GM21360 (cell line): ENCODE measurements at regions not wholly inside any gene's neighbourhood (a gene's known extent, or its start where the extent isn't known, plus 50 kb on each side); places are given as distances from the start of the nearest gene placed in this dataset.
"Not testable (repeated sequence)": the region's sequence is repeated elsewhere in the genome, so short reads cannot be mapped to it uniquely, and the experiment has no call there.

Experiments used
- ATAC-seq: cut with Tn5 transposase; IDR thresholded peaks from one replicate; pipeline ENCODE4 v1.9.1; 2021; ENCODE audit warnings: mild to moderate bottlenecking, moderate library complexity; ENCODE audit not compliant: unreplicated experiment

GRCh38 chrX:1103360-1103759, 109.1 kb downstream of the CRLF2 start:
- no peak for ATAC-seq

DNA sequence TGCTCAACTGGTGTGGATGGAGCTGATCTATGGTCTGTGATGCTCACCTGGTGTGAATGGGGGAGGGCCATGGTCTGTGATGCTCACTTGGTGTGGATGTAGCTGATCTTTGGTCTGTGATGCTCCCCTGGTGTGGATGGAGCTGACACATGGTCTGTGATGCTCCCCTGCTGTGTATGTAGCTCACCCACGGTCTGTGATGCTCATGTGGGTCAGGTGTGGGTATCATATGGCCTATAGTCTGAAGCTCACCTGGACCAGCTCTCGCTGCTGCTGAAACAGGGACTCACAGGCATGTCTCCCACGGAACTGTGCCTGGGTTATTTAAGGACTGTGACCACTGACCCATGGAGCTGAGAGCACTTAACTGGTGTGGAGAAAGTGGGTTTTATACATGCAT, 109.7 kb downstream of the CRLF2 start:
- no peak for ATAC-seq

DNA sequence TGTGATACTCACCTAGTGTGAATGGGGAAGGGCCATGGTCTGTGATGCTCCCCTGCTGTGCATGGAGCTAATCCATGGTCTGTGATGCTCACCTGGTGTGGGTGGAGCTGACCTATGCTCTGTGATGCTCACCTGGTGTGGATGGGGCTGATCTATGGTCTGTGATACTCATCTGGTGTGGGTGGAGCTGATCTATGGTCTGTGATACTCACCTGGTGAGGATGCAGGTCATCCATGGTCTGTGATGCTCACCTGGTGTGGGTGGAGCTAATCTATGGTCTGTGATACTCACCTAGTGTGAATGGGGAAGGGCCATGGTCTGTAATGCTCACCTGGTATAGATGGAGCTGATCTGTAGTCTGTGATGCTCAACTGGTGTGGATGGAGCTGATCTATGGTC, 110.2 kb downstream of the CRLF2 start:
- not testable (repeated sequence) for ATAC-seq

DNA sequence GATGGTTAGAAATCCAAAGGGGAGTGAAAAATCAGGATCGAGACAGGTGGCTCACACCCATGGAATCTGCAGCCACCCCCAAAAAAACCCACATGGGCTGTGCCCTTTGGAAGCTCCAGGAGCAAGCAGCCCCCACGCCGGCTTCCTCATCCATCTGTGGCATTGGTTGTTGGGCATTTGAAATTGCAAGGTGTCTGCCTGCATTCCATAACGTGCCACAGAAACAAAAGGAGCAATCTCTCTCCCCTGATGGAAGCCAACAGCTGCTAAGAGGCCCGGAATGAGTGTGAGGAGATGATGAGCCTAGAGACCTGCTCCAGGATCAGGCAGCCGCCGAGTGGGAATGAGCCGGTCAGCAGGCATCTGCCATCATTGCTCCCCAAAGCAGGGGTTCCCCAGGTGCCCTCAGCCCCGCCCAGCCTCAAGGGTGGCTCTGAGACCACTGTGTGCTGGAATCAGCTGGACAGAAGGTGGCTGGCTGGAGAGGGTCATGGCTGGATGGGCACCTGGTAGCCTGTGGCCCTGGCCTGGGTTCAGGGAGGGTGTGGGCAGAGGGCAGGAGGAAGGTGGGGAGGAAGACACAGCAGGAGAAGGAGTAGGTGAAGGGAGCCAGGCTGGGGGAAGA, 113.2 kb downstream of the CRLF2 start:
- no peak for ATAC-seq

- ATAC-seq = no peak
These were observed 115.1 kb downstream of the CRLF2 start for GRCh38 chrX:1097328-1097727.

- ATAC-seq = no peak
These were observed 117.7 kb downstream of the CRLF2 start for GRCh38 chrX:1094566-1095333.

DNA sequence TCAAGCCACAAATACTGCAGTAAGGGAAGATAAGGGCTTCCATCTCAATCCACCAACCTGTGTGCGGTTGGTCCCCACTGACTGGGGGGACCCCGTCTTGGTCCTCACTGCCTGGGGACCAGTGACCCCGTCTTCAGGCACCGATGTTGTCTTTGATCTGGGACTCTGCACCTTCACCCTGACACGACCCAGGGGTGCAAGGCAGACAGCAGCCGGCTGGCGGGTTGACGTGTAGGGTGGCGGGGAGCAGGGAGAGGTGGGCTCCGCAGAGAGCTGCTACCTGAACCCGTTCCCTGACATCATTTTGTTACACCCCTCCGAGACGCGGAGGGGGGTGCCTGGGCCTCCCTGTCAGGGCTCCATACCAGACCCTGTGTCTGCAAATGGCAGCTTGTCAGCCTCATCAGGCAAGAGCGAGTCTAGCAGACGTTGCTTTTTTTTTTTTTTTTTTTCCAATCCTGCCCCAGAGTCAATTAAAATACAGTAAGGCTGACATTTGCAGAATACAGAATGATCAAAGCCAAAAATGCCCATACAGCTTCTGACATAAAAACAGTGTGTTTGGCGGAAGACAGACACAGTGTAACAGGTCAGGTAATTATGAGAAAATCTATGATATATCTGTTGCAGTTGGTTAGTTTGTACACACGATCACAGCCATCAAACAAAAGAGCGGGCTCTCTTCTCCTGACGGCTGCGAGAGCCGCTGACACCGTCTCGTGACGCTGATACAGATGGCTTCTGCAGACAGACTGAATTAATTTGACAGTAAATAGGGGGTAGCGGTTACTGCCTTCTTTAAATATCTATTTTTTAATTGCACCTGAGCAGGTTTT, 118.6 kb downstream of the CRLF2 start:
- no peak for ATAC-seq

GRCh38 chrX:1093121-1093520, 119.3 kb downstream of the CRLF2 start:
- ATAC-seq = no peak

DNA sequence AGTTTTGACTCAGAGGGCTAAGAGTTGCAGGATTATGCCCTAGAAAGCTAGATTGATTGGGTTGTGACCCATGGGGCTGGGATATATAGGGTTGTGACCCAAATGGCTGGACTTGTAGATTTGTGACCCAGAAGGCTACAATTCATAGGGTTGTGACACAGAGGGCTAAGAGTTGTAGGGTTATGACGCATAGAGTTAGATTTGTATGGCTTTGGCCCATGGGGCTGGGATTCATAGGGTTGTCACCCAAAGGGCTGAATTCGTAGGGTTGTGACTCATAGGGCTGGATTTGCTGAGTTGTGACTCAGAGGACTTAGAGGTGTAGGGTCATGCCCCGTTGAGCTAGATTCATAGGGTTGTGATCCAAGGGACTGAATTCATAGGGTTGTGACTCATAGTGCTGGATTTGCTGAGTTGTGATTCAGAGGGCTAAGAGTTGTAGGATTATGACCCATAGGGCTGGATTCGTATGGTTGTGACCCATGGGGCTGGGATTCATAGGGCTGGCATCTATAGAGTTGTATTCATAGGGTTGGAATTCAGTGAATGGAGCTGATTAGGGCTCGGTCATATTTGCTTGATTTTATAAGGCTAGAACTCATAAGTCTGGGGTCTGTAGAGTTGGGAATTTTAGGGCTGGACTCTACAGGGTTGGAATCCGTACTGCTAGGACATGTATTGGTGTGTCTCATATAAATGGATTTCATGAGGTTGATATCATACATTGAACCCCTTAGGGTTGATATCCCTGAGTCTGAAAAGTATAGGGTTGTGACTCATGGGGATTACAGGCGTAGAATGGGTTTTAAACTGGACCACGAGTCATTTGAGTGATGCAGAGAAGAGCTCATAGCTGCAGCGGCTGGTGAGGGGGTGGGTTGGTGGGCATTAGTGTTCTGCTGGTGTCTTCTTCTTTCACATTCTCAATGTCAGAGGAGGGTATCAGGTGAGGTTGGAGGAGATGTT, 125.7 kb downstream of the CRLF2 start:
- no peak for ATAC-seq

GRCh38 chrX:1085871-1086270, 126.6 kb downstream of the CRLF2 start:
- ATAC-seq = not testable (repeated sequence)

- ATAC-seq = no peak
These were observed 127.8 kb downstream of the CRLF2 start for GRCh38 chrX:1084689-1085088.

GRCh38 chrX:1076871-1077651, 135.4 kb downstream of the CRLF2 start:
- no peak for ATAC-seq

- ATAC-seq = no peak
These were observed 136.7 kb downstream of the CRLF2 start for GRCh38 chrX:1075741-1076140.

- ATAC-seq = no peak
These were observed 137.3 kb downstream of the CRLF2 start for GRCh38 chrX:1075156-1075555.

DNA sequence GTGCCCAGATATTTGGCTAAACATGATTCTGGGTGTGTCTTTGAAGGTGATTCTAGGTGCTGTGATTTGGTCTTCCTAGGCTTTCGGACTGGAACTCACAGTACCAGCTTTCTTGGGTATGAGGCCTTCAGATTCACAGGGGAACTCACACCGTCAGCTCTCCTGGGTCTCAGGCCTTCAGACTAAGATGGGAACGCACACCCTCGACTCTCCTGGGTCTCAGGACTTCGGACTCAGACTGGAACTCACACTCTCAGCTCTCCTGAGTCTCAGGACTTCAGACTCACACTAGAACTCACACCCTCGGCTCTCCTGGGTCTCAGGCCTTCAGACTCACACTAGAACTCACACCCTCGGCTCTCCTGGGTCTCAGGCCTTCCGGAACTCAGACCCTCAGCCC, 137.7 kb downstream of the CRLF2 start:
- no peak for ATAC-seq

DNA sequence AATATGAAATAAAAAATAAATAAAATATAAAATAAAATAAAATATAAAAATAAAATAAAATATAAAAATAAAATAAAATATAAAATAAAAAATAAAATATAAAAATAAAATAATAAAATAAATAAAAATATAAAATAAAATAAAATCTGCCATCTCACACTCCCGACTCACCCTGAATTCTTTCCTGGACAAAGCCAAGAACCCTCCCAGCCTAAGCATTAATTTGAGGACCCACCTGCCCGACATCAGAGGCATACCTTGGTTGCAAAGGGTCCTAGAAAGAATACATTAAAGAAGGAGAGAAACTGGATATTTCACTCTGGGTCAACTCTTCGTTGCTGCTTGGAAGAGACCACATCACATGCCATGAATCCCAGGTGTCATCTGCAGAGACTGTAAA, 138.3 kb downstream of the CRLF2 start:
- no peak for ATAC-seq

GRCh38 chrX:1072637-1073377, 139.6 kb downstream of the CRLF2 start:
- no peak for ATAC-seq

- ATAC-seq = no peak
These were observed 141.1 kb downstream of the CRLF2 start for GRCh38 chrX:1071351-1071750.

GRCh38 chrX:1062351-1062750, 150.1 kb downstream of the CRLF2 start:
- no peak for ATAC-seq
